ENCODE measurements at regions not wholly inside any gene's neighbourhood (a gene's known extent, or its start where the extent isn't known, plus 50 kb on each side); places are given as distances from the start of the nearest gene placed in this dataset.

DNA sequence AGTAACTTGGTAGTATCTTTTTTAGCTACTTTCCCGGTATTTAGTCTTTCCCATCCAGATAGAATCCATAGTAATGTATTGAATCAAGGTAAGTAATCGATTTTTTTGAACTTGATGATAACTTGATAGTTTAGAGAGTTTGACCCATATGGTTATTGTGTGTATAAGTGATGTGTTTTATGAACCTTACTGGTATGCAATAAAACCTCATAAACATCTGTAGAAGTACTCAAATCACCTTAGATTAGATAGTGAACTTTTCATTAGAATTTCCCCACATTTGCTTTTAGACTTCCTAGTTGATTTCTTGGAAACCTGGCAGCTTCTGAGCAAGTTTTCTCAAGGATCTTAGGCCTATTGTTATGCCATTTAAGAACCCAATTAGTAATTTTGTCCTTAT lies 80.8 kb upstream of the PDE5A start:
- DNase-seq (ENCODE audit: low spot score), result no peak

DNA sequence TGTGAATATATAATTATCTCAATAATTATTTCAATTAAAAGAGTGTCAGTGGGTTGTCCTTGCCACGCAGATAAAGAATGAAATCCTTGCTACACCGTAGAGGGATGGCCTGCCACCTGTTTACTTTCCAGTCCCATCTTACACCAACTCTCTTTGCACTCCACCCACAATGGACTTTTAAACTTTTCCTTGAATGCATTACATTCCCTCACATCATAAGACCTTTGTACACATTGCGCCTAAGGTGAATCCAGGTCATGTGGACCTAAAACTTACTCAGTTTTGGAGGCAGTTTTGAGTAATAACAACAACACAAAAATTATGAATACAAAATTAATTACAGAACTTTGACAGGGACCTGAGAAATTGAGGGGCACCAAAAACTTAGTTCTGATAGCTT lies 78.7 kb upstream of the PDE5A start:
- no peak for DNase-seq (ENCODE audit: low spot score)

DNA sequence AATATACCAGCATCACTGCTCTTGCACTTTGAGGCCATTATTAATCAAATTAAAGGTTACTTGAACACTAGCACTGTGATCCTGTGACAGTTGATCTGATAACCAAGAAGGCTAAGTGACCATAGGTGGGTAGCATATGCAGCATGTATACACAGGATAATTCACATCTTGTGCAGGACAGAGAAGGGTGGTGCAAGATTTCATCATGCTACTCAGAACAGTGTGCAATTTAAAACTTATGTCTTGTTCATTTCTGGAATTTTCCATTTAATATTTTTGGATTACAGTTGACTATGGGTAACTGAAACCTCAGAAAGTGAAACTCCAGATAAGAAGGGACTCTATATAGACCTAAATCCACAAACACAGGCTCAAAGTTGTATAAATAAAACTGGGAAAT lies 78.2 kb upstream of the PDE5A start:
- DNase-seq (ENCODE audit: low spot score), result no peak

DNA sequence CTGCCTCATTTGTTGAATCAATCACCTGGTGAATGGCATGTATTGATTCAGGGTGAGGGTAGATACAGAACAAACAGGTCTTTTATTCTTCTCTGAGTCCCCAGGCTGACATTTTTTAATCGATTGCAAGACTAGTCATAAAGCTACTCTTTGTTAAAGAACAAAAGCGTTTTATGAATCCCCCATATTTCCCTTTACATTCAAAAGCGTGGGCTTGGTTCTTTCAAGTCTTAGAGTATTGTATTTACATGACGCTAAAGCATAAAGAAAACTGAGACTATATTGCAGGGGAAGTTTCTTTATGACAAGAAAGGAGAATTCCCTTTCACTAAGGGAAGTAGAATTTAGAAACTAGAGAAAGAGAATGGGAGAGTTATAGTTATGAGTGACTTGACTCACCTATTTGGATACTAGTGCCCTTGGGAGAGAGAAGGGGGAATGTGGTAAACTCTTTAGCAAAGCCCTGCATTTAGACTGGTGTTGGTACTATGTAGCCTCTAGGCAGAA lies 69.3 kb upstream of the PDE5A start:
- DNase-seq (ENCODE audit: low spot score), result no peak

DNA sequence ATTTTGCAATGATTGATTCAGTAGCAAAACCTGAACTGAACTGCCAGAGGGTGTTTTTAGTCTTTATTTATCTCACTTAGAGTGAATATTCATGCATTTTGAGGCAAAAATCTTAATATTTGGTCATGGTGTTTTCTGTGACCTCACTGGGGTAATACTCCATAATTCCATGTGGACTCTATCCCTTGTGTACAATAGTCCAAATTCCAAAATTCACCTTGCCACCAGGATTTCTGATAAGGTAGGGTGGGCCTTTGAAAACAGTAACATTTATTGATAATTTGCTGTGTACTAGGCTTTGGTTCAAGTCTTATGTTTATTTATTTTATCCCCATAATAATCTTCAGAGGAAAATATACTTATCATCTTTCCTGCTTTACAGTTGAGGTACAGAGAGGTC lies 68.4 kb upstream of the PDE5A start:
- DNase-seq (ENCODE audit: low spot score), result no peak

DNA sequence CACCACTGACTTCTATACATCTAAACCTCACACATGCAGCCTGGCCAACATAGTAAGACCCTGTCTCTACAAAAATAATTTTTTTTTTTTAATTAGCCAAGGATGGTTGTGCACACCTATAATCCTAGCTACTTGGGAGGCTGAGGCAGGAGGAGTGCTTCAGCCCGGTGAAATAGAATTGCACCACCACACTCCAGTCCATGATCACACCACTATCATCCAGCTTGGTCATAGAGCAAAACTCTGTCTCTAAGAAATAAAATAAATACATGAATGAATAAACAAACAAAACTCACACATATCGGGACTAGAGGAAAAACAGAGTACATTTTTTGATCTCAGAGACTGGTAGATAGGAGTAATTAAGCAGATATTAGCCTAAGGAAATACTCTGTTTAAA lies 66.6 kb upstream of the PDE5A start:
- no peak for DNase-seq (ENCODE audit: low spot score)

DNA sequence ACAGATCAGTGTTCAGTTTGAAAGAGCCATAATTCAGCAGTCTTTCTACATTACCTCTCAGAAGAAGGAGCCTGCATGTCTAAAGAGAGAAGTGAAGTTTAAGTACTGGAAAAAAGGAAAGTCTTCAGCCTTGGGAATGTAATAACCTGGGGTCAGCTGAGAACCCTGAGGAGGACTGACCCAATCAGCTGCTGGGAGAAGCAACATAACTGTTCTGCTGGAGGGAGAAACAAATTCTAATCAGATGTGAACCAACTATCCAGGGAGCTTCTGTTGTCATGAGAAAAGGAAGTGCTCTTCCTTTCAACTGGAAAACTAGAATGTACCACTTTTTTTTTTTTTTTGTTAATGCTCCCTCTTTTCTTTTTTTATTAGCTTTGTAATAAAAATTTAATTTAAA lies 64.5 kb upstream of the PDE5A start:
- no peak for DNase-seq (ENCODE audit: low spot score)

DNA sequence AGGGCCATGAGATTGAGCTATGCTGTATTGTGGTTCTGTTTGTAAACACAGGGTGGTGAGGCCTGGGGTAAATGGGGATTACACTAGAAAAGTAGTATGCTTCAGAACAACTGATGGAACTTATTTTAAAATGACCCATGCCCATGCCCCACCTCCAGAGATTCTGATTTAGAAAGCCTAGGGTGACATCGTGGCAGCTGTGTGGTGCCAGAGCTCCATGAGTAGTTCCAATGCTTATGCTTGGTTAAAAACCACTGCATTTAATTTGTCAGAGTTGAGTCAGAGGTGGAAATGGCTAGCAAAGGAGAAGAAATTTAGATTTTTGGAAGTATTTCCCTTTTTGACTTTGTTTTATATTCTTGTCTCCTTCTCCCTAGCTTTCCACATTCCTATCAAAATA lies 63.4 kb upstream of the PDE5A start:
- no peak for DNase-seq (ENCODE audit: low spot score)

DNA sequence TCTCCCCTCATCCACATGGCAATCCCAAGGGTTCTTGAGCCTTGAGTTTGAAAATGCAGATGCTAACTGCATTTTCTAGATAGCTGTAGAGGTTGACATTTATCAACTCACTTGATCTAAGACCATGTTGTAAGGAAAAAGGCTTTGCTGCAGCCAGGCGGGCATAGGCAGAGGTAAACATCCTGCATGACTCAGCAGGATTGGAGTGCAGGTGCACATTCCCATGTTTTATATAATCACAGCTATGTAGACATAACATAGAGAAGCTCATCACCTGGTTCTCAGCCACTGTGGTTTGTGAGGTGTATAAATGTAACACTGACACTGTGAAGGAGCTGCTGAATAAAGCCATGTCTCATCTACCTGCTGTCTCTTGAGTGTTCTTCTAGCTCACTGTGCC lies 62.3 kb upstream of the PDE5A start:
- DNase-seq (ENCODE audit: low spot score), result no peak

DNA sequence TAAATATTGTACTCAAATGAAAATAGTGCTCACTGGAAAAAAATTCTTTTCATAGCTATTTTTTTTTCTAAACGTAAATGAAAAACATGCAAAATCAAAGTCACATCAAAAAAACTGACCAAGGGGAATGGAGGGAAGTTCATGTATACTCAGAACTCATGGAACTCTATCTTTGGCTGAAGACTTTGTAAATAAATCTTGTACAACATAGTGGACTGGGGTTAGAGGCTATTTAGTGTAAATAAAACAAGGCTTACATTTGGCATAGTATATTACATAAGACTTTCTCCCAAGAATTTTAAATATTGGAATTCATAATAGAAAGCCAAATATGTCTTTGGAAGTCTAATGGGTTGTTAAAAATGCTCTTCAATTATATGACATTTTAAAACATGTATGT lies 59.8 kb upstream of the PDE5A start:
- no peak for DNase-seq (ENCODE audit: low spot score)

DNA sequence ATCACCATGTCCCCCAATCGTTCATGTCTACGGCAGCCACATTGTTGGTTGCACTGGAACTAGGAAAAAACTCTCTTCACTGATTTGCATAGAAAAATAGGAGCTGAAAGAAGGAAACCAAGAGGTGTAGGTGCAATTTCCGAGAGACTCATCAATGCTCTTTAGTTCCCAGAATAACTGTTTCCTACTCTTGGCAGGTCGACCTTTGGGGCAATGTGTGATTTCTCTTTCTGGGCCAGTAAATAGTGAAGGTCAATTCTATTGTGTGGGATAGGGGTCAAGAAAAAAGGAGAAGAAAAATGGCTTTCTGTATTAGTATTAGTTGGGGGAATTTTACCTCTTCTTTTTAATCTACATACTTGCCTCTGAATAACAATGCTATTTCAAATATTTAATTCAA lies 55.9 kb upstream of the PDE5A start:
- DNase-seq (ENCODE audit: low spot score), result no peak

DNA sequence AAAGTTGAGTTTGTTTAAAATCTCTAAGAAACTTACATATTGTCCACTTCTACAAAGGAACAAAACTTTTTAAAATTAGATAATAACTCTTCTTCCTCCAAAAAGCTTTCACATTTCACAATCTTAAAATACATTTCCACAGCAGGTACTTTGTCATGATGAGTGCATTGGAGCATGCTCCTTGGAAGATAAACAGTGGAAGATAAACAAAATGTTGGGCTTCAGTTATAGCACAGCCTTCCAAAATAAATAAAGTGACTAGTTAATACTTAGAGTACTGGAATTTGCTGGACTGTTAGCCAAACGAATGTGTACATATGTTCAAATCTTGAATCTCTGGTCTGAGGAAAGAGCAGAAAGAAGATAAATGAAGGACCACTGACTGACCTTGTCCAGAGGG lies 54.9 kb upstream of the PDE5A start:
- DNase-seq (ENCODE audit: low spot score), result no peak

DNA sequence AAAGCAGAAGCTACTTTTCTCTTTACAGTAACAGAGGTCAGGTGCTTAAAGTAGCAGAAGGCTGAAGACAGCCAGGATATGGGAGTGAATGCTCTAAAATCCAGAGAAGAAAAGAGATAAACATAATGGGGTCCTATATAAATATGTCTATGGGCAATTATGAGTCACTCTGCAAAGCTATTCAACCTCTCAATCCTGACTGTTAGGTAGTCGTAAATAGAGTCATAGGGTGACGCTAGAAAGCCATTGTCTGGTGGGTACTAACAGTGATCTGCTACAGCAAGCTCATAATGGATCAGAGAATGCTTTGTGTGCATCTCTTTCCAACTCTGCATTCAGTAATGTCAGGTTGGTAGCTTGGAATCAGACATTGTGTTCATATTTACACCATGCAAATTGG lies 53.5 kb upstream of the PDE5A start:
- DNase-seq (ENCODE audit: low spot score), result no peak

DNA sequence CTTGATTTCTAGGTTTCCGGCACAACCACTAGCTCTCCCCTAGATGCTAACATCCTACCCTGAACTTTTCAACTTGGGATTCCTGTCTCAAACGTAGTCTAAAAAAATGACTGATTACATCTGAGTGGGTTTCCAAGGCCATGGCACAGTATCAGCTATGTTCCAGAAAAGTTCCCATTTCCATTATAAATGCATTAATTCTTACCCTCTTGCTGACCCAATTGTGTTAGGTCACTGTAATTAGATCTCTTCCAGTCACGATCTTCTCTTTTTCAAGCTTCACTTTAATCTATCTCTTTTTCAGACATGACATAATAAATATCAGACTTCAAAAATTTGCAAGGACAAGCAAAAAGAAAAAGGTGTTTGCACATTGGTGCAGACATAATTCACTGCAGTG lies 50.6 kb upstream of the PDE5A start:
- no peak for DNase-seq (ENCODE audit: low spot score)

DNA sequence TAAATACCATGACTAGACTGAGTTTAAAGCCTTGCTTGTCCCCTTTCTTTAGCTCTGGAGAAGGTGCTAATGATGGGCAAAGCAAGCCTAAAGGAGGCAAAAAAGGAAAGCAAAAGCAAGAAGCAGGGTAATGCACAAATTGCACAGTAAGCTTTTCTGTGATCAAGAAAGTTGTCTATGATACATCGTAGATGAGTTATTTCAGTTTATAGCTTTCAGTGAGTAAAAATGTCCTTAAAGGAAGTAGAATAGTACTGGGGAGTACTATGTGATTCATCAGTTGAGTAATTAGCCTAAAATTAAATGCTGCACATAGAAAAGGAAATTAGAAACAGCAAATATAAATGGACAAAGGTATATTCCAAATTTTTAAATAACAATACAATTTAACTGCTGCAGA lies 50.2 kb upstream of the PDE5A start:
- no peak for DNase-seq (ENCODE audit: low spot score)

Measured in globus pallidus (tissue), 1 donor.